ENCODE measurements at regions not wholly inside any gene's neighbourhood (a gene's known extent, or its start where the extent isn't known, plus 50 kb on each side); places are given as distances from the start of the nearest gene placed in this dataset.

GRCh38 chr4:152154433-152154832 lies 381.5 kb downstream of the FBXW7 start:
- Histone ChIP-seq H3K27me3 (ENCODE audit: control insufficient read depth in 2 of 2, insufficient read depth in 2 of 2, low read length in 2 of 2) (no peaks in the 10 kb centered on the region), H3K36me3 (ENCODE audit: control insufficient read depth in 2 of 2, insufficient read depth in 2 of 2, low read length in 2 of 2) (no peaks in the 10 kb centered on the region), H3K9me3 (ENCODE audit: control insufficient read depth in 2 of 2, low read length in 2 of 2) (no peaks in the 10 kb centered on the region), H3K9ac (ENCODE audit: low read depth in 1 of 2, low read length in 2 of 2) (no peak overlapping the region), H3K4me1 (ENCODE audit: control insufficient read depth in 2 of 2, insufficient read depth in 2 of 2, low read length in 2 of 2) (no peaks in the 10 kb centered on the region), H3K4me3 (ENCODE audit: low read length in 2 of 2) (no peak overlapping the region), H3K27ac (ENCODE audit: low read depth in 2 of 2, low read length in 2 of 2) (no peak overlapping the region)

- Histone ChIP-seq H3K27me3 (ENCODE audit: control insufficient read depth in 2 of 2, insufficient read depth in 2 of 2, low read length in 2 of 2) (no peaks in the 10 kb centered on the region), H3K9ac (ENCODE audit: low read depth in 1 of 2, low read length in 2 of 2) (no peak overlapping the region), H3K9me3 (ENCODE audit: control insufficient read depth in 2 of 2, low read length in 2 of 2) (no peaks in the 10 kb centered on the region), H3K27ac (ENCODE audit: low read depth in 2 of 2, low read length in 2 of 2) (no peak overlapping the region), H3K4me3 (ENCODE audit: low read length in 2 of 2) (no peak overlapping the region), H3K36me3 (ENCODE audit: control insufficient read depth in 2 of 2, insufficient read depth in 2 of 2, low read length in 2 of 2) (no peaks in the 10 kb centered on the region), H3K4me1 (ENCODE audit: control insufficient read depth in 2 of 2, insufficient read depth in 2 of 2, low read length in 2 of 2) (no peaks in the 10 kb centered on the region)
Observed at GRCh38 chr4:152153476-152154270, 382.2 kb downstream of the FBXW7 start.

GRCh38 chr4:152150214-152150613 lies 385.7 kb downstream of the FBXW7 start:
- H3K4me1 ChIP-seq (ENCODE audit: control insufficient read depth in 2 of 2, insufficient read depth in 2 of 2, low read length in 2 of 2) = no peaks in the 10 kb centered on the region
- peaks cover 0 to 4% of the 10 kb centered on the region in 2 donors for H3K9me3 ChIP-seq (ENCODE audit: control insufficient read depth in 2 of 2, low read length in 2 of 2)
- no peaks in the 10 kb centered on the region for H3K27me3 ChIP-seq (ENCODE audit: control insufficient read depth in 2 of 2, insufficient read depth in 2 of 2, low read length in 2 of 2)
- H3K9ac ChIP-seq (ENCODE audit: low read depth in 1 of 2, low read length in 2 of 2) = no peak overlapping the region
- H3K36me3 ChIP-seq (ENCODE audit: control insufficient read depth in 2 of 2, insufficient read depth in 2 of 2, low read length in 2 of 2) = no peaks in the 10 kb centered on the region
- H3K4me3 ChIP-seq (ENCODE audit: low read length in 2 of 2) = no peak overlapping the region
- no peak overlapping the region for H3K27ac ChIP-seq (ENCODE audit: low read depth in 2 of 2, low read length in 2 of 2)

- Histone ChIP-seq H3K4me3 (ENCODE audit: low read length in 2 of 2) (no peak overlapping the region), H3K27ac (ENCODE audit: low read depth in 2 of 2, low read length in 2 of 2) (no peak overlapping the region), H3K36me3 (ENCODE audit: control insufficient read depth in 2 of 2, insufficient read depth in 2 of 2, low read length in 2 of 2) (no peaks in the 10 kb centered on the region), H3K9ac (ENCODE audit: low read depth in 1 of 2, low read length in 2 of 2) (no peak overlapping the region), H3K4me1 (ENCODE audit: control insufficient read depth in 2 of 2, insufficient read depth in 2 of 2, low read length in 2 of 2) (no peaks in the 10 kb centered on the region), H3K9me3 (ENCODE audit: control insufficient read depth in 2 of 2, low read length in 2 of 2) (peaks cover 0 to 4% of the 10 kb centered on the region in 2 donors), H3K27me3 (ENCODE audit: control insufficient read depth in 2 of 2, insufficient read depth in 2 of 2, low read length in 2 of 2) (no peaks in the 10 kb centered on the region)
Observed at GRCh38 chr4:152149745-152150144, 386.1 kb downstream of the FBXW7 start.

GRCh38 chr4:152148057-152148456 lies 387.2 kb upstream of the GATB start:
- H3K27ac ChIP-seq (ENCODE audit: low read depth in 2 of 2, low read length in 2 of 2) = no peak overlapping the region
- no peak overlapping the region for H3K4me3 ChIP-seq (ENCODE audit: low read length in 2 of 2)
- H3K9me3 ChIP-seq (ENCODE audit: control insufficient read depth in 2 of 2, low read length in 2 of 2) = peaks cover 0 to 4% of the 10 kb centered on the region in 2 donors
- no peaks in the 10 kb centered on the region for H3K36me3 ChIP-seq (ENCODE audit: control insufficient read depth in 2 of 2, insufficient read depth in 2 of 2, low read length in 2 of 2)
- H3K9ac ChIP-seq (ENCODE audit: low read depth in 1 of 2, low read length in 2 of 2) = no peak overlapping the region
- H3K4me1 ChIP-seq (ENCODE audit: control insufficient read depth in 2 of 2, insufficient read depth in 2 of 2, low read length in 2 of 2) = no peaks in the 10 kb centered on the region
- H3K27me3 ChIP-seq (ENCODE audit: control insufficient read depth in 2 of 2, insufficient read depth in 2 of 2, low read length in 2 of 2) = no peaks in the 10 kb centered on the region

- Histone ChIP-seq H3K36me3 (ENCODE audit: control insufficient read depth in 2 of 2, insufficient read depth in 2 of 2, low read length in 2 of 2) (no peaks in the 10 kb centered on the region), H3K4me3 (ENCODE audit: low read length in 2 of 2) (no peak overlapping the region), H3K27ac (ENCODE audit: low read depth in 2 of 2, low read length in 2 of 2) (no peak overlapping the region), H3K9me3 (ENCODE audit: control insufficient read depth in 2 of 2, low read length in 2 of 2) (peaks cover 0 to 4% of the 10 kb centered on the region in 2 donors), H3K27me3 (ENCODE audit: control insufficient read depth in 2 of 2, insufficient read depth in 2 of 2, low read length in 2 of 2) (no peaks in the 10 kb centered on the region), H3K9ac (ENCODE audit: low read depth in 1 of 2, low read length in 2 of 2) (no peak overlapping the region), H3K4me1 (ENCODE audit: control insufficient read depth in 2 of 2, insufficient read depth in 2 of 2, low read length in 2 of 2) (no peaks in the 10 kb centered on the region)
Observed at GRCh38 chr4:152146244-152146643, 385.4 kb upstream of the GATB start.

GRCh38 chr4:152143806-152144205 lies 383.0 kb upstream of the GATB start:
- no peak overlapping the region for H3K4me3 ChIP-seq (ENCODE audit: low read length in 2 of 2)
- no peaks in the 10 kb centered on the region for H3K4me1 ChIP-seq (ENCODE audit: control insufficient read depth in 2 of 2, insufficient read depth in 2 of 2, low read length in 2 of 2)
- H3K9ac ChIP-seq (ENCODE audit: low read depth in 1 of 2, low read length in 2 of 2) = no peak overlapping the region
- H3K36me3 ChIP-seq (ENCODE audit: control insufficient read depth in 2 of 2, insufficient read depth in 2 of 2, low read length in 2 of 2) = no peaks in the 10 kb centered on the region
- no peaks in the 10 kb centered on the region for H3K27me3 ChIP-seq (ENCODE audit: control insufficient read depth in 2 of 2, insufficient read depth in 2 of 2, low read length in 2 of 2)
- no peak overlapping the region for H3K27ac ChIP-seq (ENCODE audit: low read depth in 2 of 2, low read length in 2 of 2)
- H3K9me3 ChIP-seq (ENCODE audit: control insufficient read depth in 2 of 2, low read length in 2 of 2) = peaks cover 0 to 4% of the 10 kb centered on the region in 2 donors

GRCh38 chr4:152138451-152138850 lies 377.6 kb upstream of the GATB start:
- Histone ChIP-seq H3K27me3 (ENCODE audit: control insufficient read depth in 2 of 2, insufficient read depth in 2 of 2, low read length in 2 of 2) (no peaks in the 10 kb centered on the region), H3K9ac (ENCODE audit: low read depth in 1 of 2, low read length in 2 of 2) (no peak overlapping the region), H3K36me3 (ENCODE audit: control insufficient read depth in 2 of 2, insufficient read depth in 2 of 2, low read length in 2 of 2) (no peaks in the 10 kb centered on the region), H3K4me1 (ENCODE audit: control insufficient read depth in 2 of 2, insufficient read depth in 2 of 2, low read length in 2 of 2) (no peaks in the 10 kb centered on the region), H3K9me3 (ENCODE audit: control insufficient read depth in 2 of 2, low read length in 2 of 2) (no peaks in the 10 kb centered on the region), H3K4me3 (ENCODE audit: low read length in 2 of 2) (no peak overlapping the region), H3K27ac (ENCODE audit: low read depth in 2 of 2, low read length in 2 of 2) (no peak overlapping the region)

GRCh38 chr4:152132776-152133175 lies 372.0 kb upstream of the GATB start:
- Histone ChIP-seq H3K4me3 (ENCODE audit: low read length in 2 of 2) (no peak overlapping the region), H3K9me3 (ENCODE audit: control insufficient read depth in 2 of 2, low read length in 2 of 2) (no peaks in the 10 kb centered on the region), H3K27me3 (ENCODE audit: control insufficient read depth in 2 of 2, insufficient read depth in 2 of 2, low read length in 2 of 2) (no peaks in the 10 kb centered on the region), H3K9ac (ENCODE audit: low read depth in 1 of 2, low read length in 2 of 2) (no peak overlapping the region), H3K4me1 (ENCODE audit: control insufficient read depth in 2 of 2, insufficient read depth in 2 of 2, low read length in 2 of 2) (no peaks in the 10 kb centered on the region), H3K27ac (ENCODE audit: low read depth in 2 of 2, low read length in 2 of 2) (no peak overlapping the region), H3K36me3 (ENCODE audit: control insufficient read depth in 2 of 2, insufficient read depth in 2 of 2, low read length in 2 of 2) (no peaks in the 10 kb centered on the region)

GRCh38 chr4:152128356-152128755 lies 367.5 kb upstream of the GATB start:
- H3K27ac ChIP-seq (ENCODE audit: low read depth in 2 of 2, low read length in 2 of 2) = no peak overlapping the region
- H3K9me3 ChIP-seq (ENCODE audit: control insufficient read depth in 2 of 2, low read length in 2 of 2) = no peaks in the 10 kb centered on the region
- no peaks in the 10 kb centered on the region for H3K27me3 ChIP-seq (ENCODE audit: control insufficient read depth in 2 of 2, insufficient read depth in 2 of 2, low read length in 2 of 2)
- no peak overlapping the region for H3K9ac ChIP-seq (ENCODE audit: low read depth in 1 of 2, low read length in 2 of 2)
- H3K4me1 ChIP-seq (ENCODE audit: control insufficient read depth in 2 of 2, insufficient read depth in 2 of 2, low read length in 2 of 2) = no peaks in the 10 kb centered on the region
- no peak overlapping the region for H3K4me3 ChIP-seq (ENCODE audit: low read length in 2 of 2)
- H3K36me3 ChIP-seq (ENCODE audit: control insufficient read depth in 2 of 2, insufficient read depth in 2 of 2, low read length in 2 of 2) = no peaks in the 10 kb centered on the region
